ENCODE measurements at regions not wholly inside any gene's neighbourhood (a gene's known extent, or its start where the extent isn't known, plus 50 kb on each side); places are given as distances from the start of the nearest gene placed in this dataset.

DNA sequence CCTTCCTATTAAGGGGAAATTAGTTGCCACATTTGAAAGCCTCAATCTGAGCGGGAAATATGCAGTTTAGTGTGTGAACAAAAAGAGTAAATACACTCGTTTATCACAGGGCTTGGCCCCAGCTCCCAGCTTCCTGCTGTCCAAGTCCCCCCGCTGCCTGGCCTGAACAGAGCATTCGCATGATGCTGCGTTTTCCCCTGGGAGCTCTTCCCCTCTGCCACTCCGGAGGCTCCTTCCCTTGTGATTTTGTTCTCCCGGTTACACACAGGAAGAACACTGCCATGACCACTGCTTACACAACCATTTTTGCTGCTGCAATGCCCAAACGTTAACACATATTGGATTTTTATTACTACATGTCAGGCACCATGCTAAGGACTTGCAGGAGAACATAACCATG, 120.7 kb upstream of the ADARB2 start:
- TF ChIP-seq CTCF (IDR thresholded peaks at IDR 0.05) = no peak
- no peak for DNase-seq (ENCODE audit: extremely low spot score, unreplicated experiment)
- Mint-ChIP-seq H3K27me3 (ENCODE audit: unreplicated experiment) (peaks cover 21% of the 10 kb centered on the region), H3K4me3 (ENCODE audit: unreplicated experiment) (no peak overlapping the region), H3K27ac (ENCODE audit: unreplicated experiment) (no peak overlapping the region), H3K4me1 (ENCODE audit: unreplicated experiment) (no peaks in the 10 kb centered on the region), H3K9me3 (ENCODE audit: unreplicated experiment) (no peaks in the 10 kb centered on the region), H3K36me3 (ENCODE audit: unreplicated experiment) (no peaks in the 10 kb centered on the region)

GRCh38 chr10:1855911-1856310, 118.6 kb upstream of the ADARB2 start:
- H3K4me3 Mint-ChIP-seq (ENCODE audit: unreplicated experiment) = no peak overlapping the region
- H3K27ac Mint-ChIP-seq (ENCODE audit: unreplicated experiment) = no peak overlapping the region
- DNase-seq (ENCODE audit: extremely low spot score, unreplicated experiment) = no peak
- H3K4me1 Mint-ChIP-seq (ENCODE audit: unreplicated experiment) = no peaks in the 10 kb centered on the region
- TF ChIP-seq CTCF (IDR thresholded peaks at IDR 0.05) = no peak
- no peaks in the 10 kb centered on the region for H3K36me3 Mint-ChIP-seq (ENCODE audit: unreplicated experiment)
- H3K9me3 Mint-ChIP-seq (ENCODE audit: unreplicated experiment) = peaks cover 6% of the 10 kb centered on the region
- peaks cover 17% of the 10 kb centered on the region for H3K27me3 Mint-ChIP-seq (ENCODE audit: unreplicated experiment)

DNA sequence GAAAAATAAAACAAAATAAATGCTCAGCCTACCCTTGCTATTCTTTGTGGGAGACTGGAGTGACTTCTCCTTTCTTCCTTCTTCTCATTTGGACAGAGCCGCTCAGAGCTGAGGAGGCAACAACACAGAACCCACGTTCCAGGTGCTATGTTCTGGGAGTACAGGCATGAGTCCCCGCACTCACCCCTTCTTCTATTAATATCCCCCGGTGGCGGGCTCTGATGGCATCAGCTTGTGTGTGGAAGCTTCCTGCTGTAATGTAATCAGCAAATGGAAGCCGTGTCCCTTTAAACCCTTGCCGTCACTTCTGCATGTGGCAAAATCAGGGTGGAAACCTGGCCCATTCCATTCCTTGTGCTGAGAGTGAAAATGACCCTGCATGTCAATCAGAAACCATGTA, 116.9 kb upstream of the ADARB2 start:
- Mint-ChIP-seq H3K27ac (ENCODE audit: unreplicated experiment) (no peak overlapping the region), H3K36me3 (ENCODE audit: unreplicated experiment) (no peaks in the 10 kb centered on the region), H3K27me3 (ENCODE audit: unreplicated experiment) (peaks cover 10% of the 10 kb centered on the region), H3K4me1 (ENCODE audit: unreplicated experiment) (no peaks in the 10 kb centered on the region), H3K9me3 (ENCODE audit: unreplicated experiment) (peaks cover 15% of the 10 kb centered on the region), H3K4me3 (ENCODE audit: unreplicated experiment) (no peak overlapping the region)
- no peak for DNase-seq (ENCODE audit: extremely low spot score, unreplicated experiment)
- no peak for TF ChIP-seq CTCF (IDR thresholded peaks at IDR 0.05)

GRCh38 chr10:1853801-1854200, 116.5 kb upstream of the ADARB2 start:
- Mint-ChIP-seq H3K36me3 (ENCODE audit: unreplicated experiment) (no peaks in the 10 kb centered on the region), H3K27ac (ENCODE audit: unreplicated experiment) (no peak overlapping the region), H3K9me3 (ENCODE audit: unreplicated experiment) (peaks cover 15% of the 10 kb centered on the region), H3K4me3 (ENCODE audit: unreplicated experiment) (no peak overlapping the region), H3K4me1 (ENCODE audit: unreplicated experiment) (no peaks in the 10 kb centered on the region), H3K27me3 (ENCODE audit: unreplicated experiment) (peaks cover 6% of the 10 kb centered on the region)
- no peak for DNase-seq (ENCODE audit: extremely low spot score, unreplicated experiment)
- no peak for TF ChIP-seq CTCF (IDR thresholded peaks at IDR 0.05)

DNA sequence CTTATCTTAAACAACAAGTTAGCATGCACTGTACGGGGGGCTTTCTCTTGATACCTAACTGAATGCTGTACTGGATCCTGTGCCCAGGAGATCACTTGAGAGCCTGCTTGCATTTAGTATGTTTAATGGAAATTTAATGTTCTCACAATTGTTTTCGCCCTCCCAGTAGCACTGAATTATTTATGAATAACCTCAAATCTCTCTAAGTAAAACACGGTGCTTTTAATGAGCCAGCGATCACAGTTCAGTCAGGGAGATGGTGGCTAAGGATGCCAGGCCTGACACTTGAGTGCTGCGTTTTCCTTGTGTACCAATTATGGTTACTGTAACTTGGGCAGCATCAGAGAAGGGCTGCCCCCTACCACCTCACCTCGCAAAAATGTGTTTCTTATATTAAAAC, 115.5 kb upstream of the ADARB2 start:
- no peak for TF ChIP-seq CTCF (IDR thresholded peaks at IDR 0.05)
- Mint-ChIP-seq H3K27me3 (ENCODE audit: unreplicated experiment) (peaks cover 2% of the 10 kb centered on the region), H3K4me1 (ENCODE audit: unreplicated experiment) (no peaks in the 10 kb centered on the region), H3K36me3 (ENCODE audit: unreplicated experiment) (no peaks in the 10 kb centered on the region), H3K9me3 (ENCODE audit: unreplicated experiment) (peaks cover 15% of the 10 kb centered on the region), H3K4me3 (ENCODE audit: unreplicated experiment) (no peak overlapping the region), H3K27ac (ENCODE audit: unreplicated experiment) (no peak overlapping the region)
- no peak for DNase-seq (ENCODE audit: extremely low spot score, unreplicated experiment)
